ENCODE measurements at regions not wholly inside any gene's neighbourhood (a gene's known extent, or its start where the extent isn't known, plus 50 kb on each side); places are given as distances from the start of the nearest gene placed in this dataset.
A peak's percentile ranks its signal among the peaks of the same experiment; 100 is the strongest.

GRCh38 chr6:169847141-169847674, 95.8 kb downstream of the ERMARD start:
- DNase-seq (ENCODE audit: low read depth) = no peak

GRCh38 chr6:169846286-169847056, 95.0 kb downstream of the ERMARD start:
- DNase-seq (ENCODE audit: low read depth) = no peak

- no peak for DNase-seq (ENCODE audit: low read depth)
Measured at GRCh38 chr6:169845426-169846285, 94.2 kb downstream of the ERMARD start.

GRCh38 chr6:169844946-169845345, 93.5 kb downstream of the ERMARD start:
- no peak for DNase-seq (ENCODE audit: low read depth)

GRCh38 chr6:169843991-169844390, 92.6 kb downstream of the ERMARD start:
- no peak for DNase-seq (ENCODE audit: low read depth)

- DNase-seq (ENCODE audit: low read depth) = no peak
Measured at GRCh38 chr6:169843110-169843509, 91.7 kb downstream of the ERMARD start.

- no peak for DNase-seq (ENCODE audit: low read depth)
Measured at GRCh38 chr6:169841907-169842606, 90.6 kb downstream of the ERMARD start.

- no peak for DNase-seq (ENCODE audit: low read depth)
Measured at GRCh38 chr6:169841251-169841650, 89.8 kb downstream of the ERMARD start.

- no peak for DNase-seq (ENCODE audit: low read depth)
Measured at GRCh38 chr6:169839898-169840631, 88.6 kb downstream of the ERMARD start.

GRCh38 chr6:169839493-169839892, 88.1 kb downstream of the ERMARD start:
- no peak for DNase-seq (ENCODE audit: low read depth)

GRCh38 chr6:169839029-169839481, 87.6 kb downstream of the ERMARD start:
- no peak for DNase-seq (ENCODE audit: low read depth)

- DNase-seq (ENCODE audit: low read depth) = no peak
Measured at GRCh38 chr6:169838346-169839028, 87.1 kb downstream of the ERMARD start.

GRCh38 chr6:169837529-169838250, 86.3 kb downstream of the ERMARD start:
- DNase-seq (ENCODE audit: low read depth) = no peak

- no peak for DNase-seq (ENCODE audit: low read depth)
Measured at GRCh38 chr6:169833258-169833794, 81.9 kb downstream of the ERMARD start.

- DNase-seq (ENCODE audit: low read depth) = no peak
Measured at GRCh38 chr6:169832247-169832948, 81.0 kb downstream of the ERMARD start.

- DNase-seq (ENCODE audit: low read depth) = peak; percentile 63
Measured at GRCh38 chr6:169831450-169832246, 80.2 kb downstream of the ERMARD start.
